ENCODE measurements at regions not wholly inside any gene's neighbourhood (a gene's known extent, or its start where the extent isn't known, plus 50 kb on each side); places are given as distances from the start of the nearest gene placed in this dataset.
"Not testable (repeated sequence)": the region's sequence is repeated elsewhere in the genome, so short reads cannot be mapped to it uniquely, and the experiment has no call there.

- H3K9me3 ChIP-seq (ENCODE audit: control insufficient read depth, insufficient read depth, low read depth, low read length); H3K4me3 ChIP-seq (ENCODE audit: low read depth, low read length); H3K27ac ChIP-seq (ENCODE audit: extremely low read depth, low read depth, low read length); POLR2A ChIA-PET; H3K36me3 ChIP-seq (ENCODE audit: control insufficient read depth in 2 of 2, insufficient read depth in 1 of 2, low read length in 2 of 2): not testable (repeated sequence)
- CTCF ChIA-PET: interaction anchor here (1.5 kb wide), 1 partner anchor 339 kb away, joined by 6 read pairs; no protein-coding TSS in a partner anchor
- peak; percentile 97 for TF ChIP-seq ZNF146 (tag by site-specific recombination; IDR thresholded peaks at IDR 0.05)
- TF ChIP-seq ZNF580 (tag by site-specific recombination; IDR thresholded peaks at IDR 0.05): peak; percentile 87
- peaks cover 38% of the 10 kb centered on the region for H3K4me1 ChIP-seq (ENCODE audit: control insufficient read depth, insufficient read depth, low read length)
Measured at GRCh38 chr6:150757807-150758206, 107.7 kb upstream of the MTHFD1L start.

- H3K4me1 ChIP-seq (ENCODE audit: control insufficient read depth, insufficient read depth, low read length): peaks cover 25% of the 10 kb centered on the region
- TF ChIP-seq OSR2 (tag by site-specific recombination; IDR thresholded peaks at IDR 0.05) (peak; percentile 86), MZF1 (tag by site-specific recombination; IDR thresholded peaks at IDR 0.05; ENCODE audit: borderline replicate concordance) (0 out of 2 replicates have a peak, but pooled peaks have one; percentile 42), ZNF76 (tag by site-specific recombination; IDR thresholded peaks at IDR 0.05; ENCODE audit: borderline replicate concordance, low read depth) (no peak), ZBTB7A (tag by site-specific recombination; IDR thresholded peaks at IDR 0.05; ENCODE audit: low read depth) (no peak), ZBTB6 (tag by site-specific recombination; IDR thresholded peaks at IDR 0.05) (peak; percentile 75; the same call in 1 of the 2 replicates), ZBTB10 (tag by site-specific recombination; IDR thresholded peaks at IDR 0.05) (no peak), ZNF214 (tag by site-specific recombination; IDR thresholded peaks at IDR 0.05; ENCODE audit: borderline replicate concordance) (no peak), ZNF768 (tag by site-specific recombination; IDR thresholded peaks at IDR 0.05) (no peak), ZNF660 (tag by site-specific recombination; IDR thresholded peaks at IDR 0.05) (no peak), ZNF121 (tag by site-specific recombination; IDR thresholded peaks at IDR 0.05) (peak; percentile 97), BCL11A (tag by site-specific recombination; IDR thresholded peaks at IDR 0.05; ENCODE audit: low read depth) (0 out of 2 replicates have a peak, but pooled peaks have one; percentile 45), ZNF311 (tag by site-specific recombination; IDR thresholded peaks at IDR 0.05; ENCODE audit: borderline replicate concordance) (no peak), ZNF692 (tag by site-specific recombination; IDR thresholded peaks at IDR 0.05) (peak; percentile 78), FEZF1 (tag by site-specific recombination; IDR thresholded peaks at IDR 0.05) (peak; percentile 43; the same call in 1 of the 2 replicates), ZBTB8A (tag by site-specific recombination; IDR thresholded peaks at IDR 0.05) (0 out of 2 replicates have a peak, but pooled peaks have one; percentile 12), ZBTB44 (tag by site-specific recombination; IDR thresholded peaks at IDR 0.05) (0 out of 2 replicates have a peak, but pooled peaks have one; percentile 35), ZNF26 (tag by site-specific recombination; IDR thresholded peaks at IDR 0.05) (no peak), ZNF174 (tag by site-specific recombination; IDR thresholded peaks at IDR 0.05) (no peak), ZFP69B (tag by site-specific recombination; IDR thresholded peaks at IDR 0.05) (peak; percentile 80), ZNF580 (tag by site-specific recombination; IDR thresholded peaks at IDR 0.05) (peak; percentile 35; the same call in 1 of the 2 replicates), HIC1 (tag by site-specific recombination; IDR thresholded peaks at IDR 0.05) (peak; percentile 57; the same call in 1 of the 2 replicates)
Measured at GRCh38 chr6:150759483-150759882, 106.0 kb upstream of the MTHFD1L start.

More at GRCh38 chr6:150759483-150759882, 106.0 kb upstream of the MTHFD1L start:
- Histone ChIP-seq H3K4me3 (ENCODE audit: low read depth, low read length) (no peak overlapping the region), H3K36me3 (ENCODE audit: control insufficient read depth in 2 of 2, insufficient read depth in 1 of 2, low read length in 2 of 2) (no peaks in the 10 kb centered on the region), H3K9me3 (ENCODE audit: control insufficient read depth, insufficient read depth, low read depth, low read length) (no peaks in the 10 kb centered on the region), H3K27ac (ENCODE audit: extremely low read depth, low read depth, low read length) (no peak overlapping the region)
- ChIA-PET CTCF (interaction anchor here (1.1 to 2.2 kb wide), 2 partner anchors 54 to 74 kb away, joined by 5 to 9 read pairs; no protein-coding TSS in a partner anchor), POLR2A (interaction anchor here (0.6 kb wide), 1 partner anchor 71 kb away, joined by 3 read pairs; no protein-coding TSS in a partner anchor)
